ENCODE measurements at regions not wholly inside any gene's neighbourhood (a gene's known extent, or its start where the extent isn't known, plus 50 kb on each side); places are given as distances from the start of the nearest gene placed in this dataset.

GRCh38 chr5:148760945-148761638 is 65.3 kb upstream of the ADRB2 start:
- H3K27ac ChIP-seq (ENCODE audit: low read depth, low read length): no peak overlapping the region
- DNase-seq (ENCODE audit: low read depth in 4 of 6, low spot score in 6 of 6): no peak
- no peaks in the 10 kb centered on the region for H3K36me3 ChIP-seq (ENCODE audit: control insufficient read depth, insufficient read depth, low read length)
- no peak overlapping the region for H3K4me3 ChIP-seq (ENCODE audit: low read depth, low read length)
- no CpG with 5 or more reads among the region's 2 CpGs for WGBS (ENCODE audit: insufficient coverage)
- no peaks in the 10 kb centered on the region for H3K27me3 ChIP-seq (ENCODE audit: control insufficient read depth, insufficient read depth, low read length)
- H3K4me1 ChIP-seq (ENCODE audit: control insufficient read depth, insufficient read depth, low read length): no peaks in the 10 kb centered on the region
- H3K9me3 ChIP-seq (ENCODE audit: control insufficient read depth, insufficient read depth, low read length): no peaks in the 10 kb centered on the region

GRCh38 chr5:148763996-148764395 is 62.4 kb upstream of the ADRB2 start:
- Histone ChIP-seq H3K27me3 (ENCODE audit: control insufficient read depth, insufficient read depth, low read length) (no peaks in the 10 kb centered on the region), H3K27ac (ENCODE audit: low read depth, low read length) (no peak overlapping the region), H3K36me3 (ENCODE audit: control insufficient read depth, insufficient read depth, low read length) (no peaks in the 10 kb centered on the region), H3K4me1 (ENCODE audit: control insufficient read depth, insufficient read depth, low read length) (no peaks in the 10 kb centered on the region), H3K9me3 (ENCODE audit: control insufficient read depth, insufficient read depth, low read length) (no peaks in the 10 kb centered on the region), H3K4me3 (ENCODE audit: low read depth, low read length) (no peak overlapping the region)
- no CpG with 5 or more reads among the region's 1 CpG for WGBS (ENCODE audit: insufficient coverage)
- DNase-seq (ENCODE audit: low read depth in 4 of 6, low spot score in 6 of 6): no peak

- H3K4me3 ChIP-seq (ENCODE audit: low read depth, low read length): no peak overlapping the region
- H3K4me1 ChIP-seq (ENCODE audit: control insufficient read depth, insufficient read depth, low read length): no peaks in the 10 kb centered on the region
- WGBS (ENCODE audit: insufficient coverage): no CpG with 5 or more reads among the region's 1 CpG
- H3K9me3 ChIP-seq (ENCODE audit: control insufficient read depth, insufficient read depth, low read length): no peaks in the 10 kb centered on the region
- H3K27me3 ChIP-seq (ENCODE audit: control insufficient read depth, insufficient read depth, low read length): no peaks in the 10 kb centered on the region
- H3K27ac ChIP-seq (ENCODE audit: low read depth, low read length): no peak overlapping the region
- no peak for DNase-seq (ENCODE audit: low read depth in 4 of 6, low spot score in 6 of 6)
- H3K36me3 ChIP-seq (ENCODE audit: control insufficient read depth, insufficient read depth, low read length): no peaks in the 10 kb centered on the region
These were observed 61.4 kb upstream of the ADRB2 start for GRCh38 chr5:148765061-148765460.

GRCh38 chr5:148768806-148769415 is 57.5 kb upstream of the ADRB2 start:
- H3K27me3 ChIP-seq (ENCODE audit: control insufficient read depth, insufficient read depth, low read length): no peaks in the 10 kb centered on the region
- 60% methylated on average over 1 of the region's 5 CpGs for WGBS (ENCODE audit: insufficient coverage)
- no peak overlapping the region for H3K4me3 ChIP-seq (ENCODE audit: low read depth, low read length)

GRCh38 chr5:148769941-148770340 is 56.5 kb upstream of the ADRB2 start:
- Histone ChIP-seq H3K4me1 (ENCODE audit: control insufficient read depth, insufficient read depth, low read length) (no peaks in the 10 kb centered on the region), H3K36me3 (ENCODE audit: control insufficient read depth, insufficient read depth, low read length) (no peaks in the 10 kb centered on the region), H3K27me3 (ENCODE audit: control insufficient read depth, insufficient read depth, low read length) (no peaks in the 10 kb centered on the region), H3K9me3 (ENCODE audit: control insufficient read depth, insufficient read depth, low read length) (no peaks in the 10 kb centered on the region), H3K4me3 (ENCODE audit: low read depth, low read length) (no peak overlapping the region), H3K27ac (ENCODE audit: low read depth, low read length) (no peak overlapping the region)
- DNase-seq (ENCODE audit: low read depth in 4 of 6, low spot score in 6 of 6): no peak
- WGBS (ENCODE audit: insufficient coverage): no CpG with 5 or more reads among the region's 3 CpGs

More at GRCh38 chr5:148768806-148769415, 57.5 kb upstream of the ADRB2 start:
- Histone ChIP-seq H3K27ac (ENCODE audit: low read depth, low read length) (no peak overlapping the region), H3K9me3 (ENCODE audit: control insufficient read depth, insufficient read depth, low read length) (no peaks in the 10 kb centered on the region), H3K4me1 (ENCODE audit: control insufficient read depth, insufficient read depth, low read length) (no peaks in the 10 kb centered on the region), H3K36me3 (ENCODE audit: control insufficient read depth, insufficient read depth, low read length) (no peaks in the 10 kb centered on the region)
- DNase-seq (ENCODE audit: low read depth in 4 of 6, low spot score in 6 of 6): no peak

GRCh38 chr5:148774313-148774712 is 52.1 kb upstream of the ADRB2 start:
- Histone ChIP-seq H3K4me3 (ENCODE audit: low read depth, low read length) (no peak overlapping the region), H3K4me1 (ENCODE audit: control insufficient read depth, insufficient read depth, low read length) (no peaks in the 10 kb centered on the region), H3K27ac (ENCODE audit: low read depth, low read length) (no peak overlapping the region), H3K9me3 (ENCODE audit: control insufficient read depth, insufficient read depth, low read length) (no peaks in the 10 kb centered on the region), H3K36me3 (ENCODE audit: control insufficient read depth, insufficient read depth, low read length) (no peaks in the 10 kb centered on the region), H3K27me3 (ENCODE audit: control insufficient read depth, insufficient read depth, low read length) (no peaks in the 10 kb centered on the region)
- DNase-seq (ENCODE audit: low read depth in 4 of 6, low spot score in 6 of 6): no peak
- WGBS (ENCODE audit: insufficient coverage): no CpG with 5 or more reads among the region's 1 CpG

- no peak overlapping the region for H3K27ac ChIP-seq (ENCODE audit: low read depth, low read length)
- H3K4me3 ChIP-seq (ENCODE audit: low read depth, low read length): no peak overlapping the region
- H3K9me3 ChIP-seq (ENCODE audit: control insufficient read depth, insufficient read depth, low read length): no peaks in the 10 kb centered on the region
- DNase-seq (ENCODE audit: low read depth in 4 of 6, low spot score in 6 of 6): no peak
- no peaks in the 10 kb centered on the region for H3K27me3 ChIP-seq (ENCODE audit: control insufficient read depth, insufficient read depth, low read length)
- H3K4me1 ChIP-seq (ENCODE audit: control insufficient read depth, insufficient read depth, low read length): no peaks in the 10 kb centered on the region
- no peaks in the 10 kb centered on the region for H3K36me3 ChIP-seq (ENCODE audit: control insufficient read depth, insufficient read depth, low read length)
These were observed 50.1 kb upstream of the ADRB2 start for GRCh38 chr5:148776261-148776660.

Data from spinal cord (tissue), 9 donors.